ENCODE measurements at regions not wholly inside any gene's neighbourhood (a gene's known extent, or its start where the extent isn't known, plus 50 kb on each side); places are given as distances from the start of the nearest gene placed in this dataset.

- no peak for DNase-seq (ENCODE audit: extremely low spot score)
- CTCF ChIA-PET, result no interaction called here
- POLR2A ChIA-PET, result no interaction called here
- TF ChIP-seq, protein P1, sequence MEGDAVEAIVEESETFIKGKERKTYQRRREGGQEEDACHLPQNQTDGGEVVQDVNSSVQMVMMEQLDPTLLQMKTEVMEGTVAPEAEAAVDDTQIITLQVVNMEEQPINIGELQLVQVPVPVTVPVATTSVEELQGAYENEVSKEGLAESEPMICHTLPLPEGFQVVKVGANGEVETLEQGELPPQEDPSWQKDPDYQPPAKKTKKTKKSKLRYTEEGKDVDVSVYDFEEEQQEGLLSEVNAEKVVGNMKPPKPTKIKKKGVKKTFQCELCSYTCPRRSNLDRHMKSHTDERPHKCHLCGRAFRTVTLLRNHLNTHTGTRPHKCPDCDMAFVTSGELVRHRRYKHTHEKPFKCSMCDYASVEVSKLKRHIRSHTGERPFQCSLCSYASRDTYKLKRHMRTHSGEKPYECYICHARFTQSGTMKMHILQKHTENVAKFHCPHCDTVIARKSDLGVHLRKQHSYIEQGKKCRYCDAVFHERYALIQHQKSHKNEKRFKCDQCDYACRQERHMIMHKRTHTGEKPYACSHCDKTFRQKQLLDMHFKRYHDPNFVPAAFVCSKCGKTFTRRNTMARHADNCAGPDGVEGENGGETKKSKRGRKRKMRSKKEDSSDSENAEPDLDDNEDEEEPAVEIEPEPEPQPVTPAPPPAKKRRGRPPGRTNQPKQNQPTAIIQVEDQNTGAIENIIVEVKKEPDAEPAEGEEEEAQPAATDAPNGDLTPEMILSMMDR (IDR thresholded peaks at IDR 0.05; ENCODE audit: control extremely low read depth, extremely low read depth, low read depth, missing control alignments), result no peak
These were observed 143.1 kb upstream of the FRMPD4 start for GRCh38 chrX:11995146-11995545.

- ChIA-PET CTCF (no interaction called here), POLR2A (no interaction called here)
- TF ChIP-seq, protein P1 (IDR thresholded peaks at IDR 0.05; ENCODE audit: control extremely low read depth, extremely low read depth, low read depth, missing control alignments), result no peak
- no peak for DNase-seq (ENCODE audit: extremely low spot score)
These were observed 141.5 kb upstream of the FRMPD4 start for GRCh38 chrX:11996810-11997209.

- DNase-seq (ENCODE audit: extremely low spot score), result no peak
- CTCF ChIA-PET, result no interaction called here
- TF ChIP-seq, protein P1 (IDR thresholded peaks at IDR 0.05; ENCODE audit: control extremely low read depth, extremely low read depth, low read depth, missing control alignments), result no peak
- POLR2A ChIA-PET, result no interaction called here
These were observed 139.3 kb upstream of the FRMPD4 start for GRCh38 chrX:11998944-11999343.

- TF ChIP-seq, protein P1 (IDR thresholded peaks at IDR 0.05; ENCODE audit: control extremely low read depth, extremely low read depth, low read depth, missing control alignments), result no peak
- ChIA-PET CTCF (no interaction called here), POLR2A (no interaction called here)
- DNase-seq (ENCODE audit: extremely low spot score), result no peak
These were observed 135.4 kb upstream of the FRMPD4 start for GRCh38 chrX:12002876-12003275.

DNA sequence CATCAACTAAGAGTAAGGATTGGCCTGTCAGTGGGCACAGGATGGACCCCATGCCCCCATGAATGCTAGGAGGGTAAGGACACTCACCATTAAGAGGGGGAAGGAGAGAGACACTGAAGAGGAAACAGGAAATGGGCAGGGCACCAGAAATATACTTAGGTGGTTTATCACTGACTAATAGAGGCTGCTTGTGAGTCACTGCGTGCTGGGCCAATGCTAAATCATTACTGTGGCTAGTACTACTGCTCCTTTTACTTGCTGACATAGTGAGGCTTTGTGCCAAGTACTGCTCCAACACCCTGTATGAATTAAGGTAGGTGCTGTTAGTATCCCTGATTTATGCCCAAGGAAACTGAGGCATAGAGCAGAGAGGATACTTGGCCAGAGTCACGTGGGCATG, 130.4 kb upstream of the FRMPD4 start:
- POLR2A ChIA-PET, result no interaction called here
- CTCF ChIA-PET, result no interaction called here
- TF ChIP-seq, protein P1 (IDR thresholded peaks at IDR 0.05; ENCODE audit: control extremely low read depth, extremely low read depth, low read depth, missing control alignments), result no peak
- no peak for DNase-seq (ENCODE audit: extremely low spot score)

- ChIA-PET CTCF (no interaction called here), POLR2A (no interaction called here)
- TF ChIP-seq, protein P1 (IDR thresholded peaks at IDR 0.05; ENCODE audit: control extremely low read depth, extremely low read depth, low read depth, missing control alignments), result no peak
- DNase-seq (ENCODE audit: extremely low spot score), result no peak
These were observed 127.8 kb upstream of the FRMPD4 start for GRCh38 chrX:12010436-12010835.

DNA sequence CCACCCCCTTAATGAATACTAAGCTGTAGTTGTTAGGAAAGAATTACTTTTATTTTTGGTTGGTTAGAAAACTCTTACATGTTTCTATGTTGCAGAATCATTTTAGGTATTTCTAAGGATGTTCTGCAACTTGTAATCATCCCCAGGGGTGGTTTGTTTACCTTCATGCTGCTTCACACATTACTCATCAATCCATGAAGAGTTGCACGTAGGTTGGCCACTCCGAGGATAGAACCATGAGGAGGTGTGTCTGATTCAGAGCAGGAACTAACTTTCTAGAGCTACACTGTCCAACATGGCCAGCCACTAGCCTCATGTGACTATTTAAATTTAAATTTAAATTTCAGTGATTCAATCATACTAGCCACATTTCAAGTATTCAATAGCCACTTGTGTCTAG, 127.2 kb upstream of the FRMPD4 start:
- no peak for DNase-seq (ENCODE audit: extremely low spot score)
- POLR2A ChIA-PET, result no interaction called here
- TF ChIP-seq, protein P1 (IDR thresholded peaks at IDR 0.05; ENCODE audit: control extremely low read depth, extremely low read depth, low read depth, missing control alignments), result no peak
- CTCF ChIA-PET, result no interaction called here

Data from GM10248 (cell line).